WI38 (cell line): ENCODE measurements at regions not wholly inside any gene's neighbourhood (a gene's known extent, or its start where the extent isn't known, plus 50 kb on each side); places are given as distances from the start of the nearest gene placed in this dataset.

Experiments
- H3K4me3 ChIP-seq: 2 replicates; pipeline ENCODE4 v1.5.1; 2011; ENCODE audit warnings: low read depth, mild to moderate bottlenecking, control low read depth, low read length
- CTCF ChIP-seq: IDR thresholded peaks from 2 replicates; pipeline ENCODE4 v1.5.1; 2012; ENCODE audit warnings: low read depth, mild to moderate bottlenecking, control low read depth, low read length

- H3K4me3 ChIP-seq: no peak overlapping the region
- TF ChIP-seq CTCF: no peak
Measured at GRCh38 chr12:67732857-67733256, 84.3 kb downstream of the DYRK2 start.

GRCh38 chr12:67735868-67736267, 87.3 kb downstream of the DYRK2 start:
- no peak overlapping the region for H3K4me3 ChIP-seq
- TF ChIP-seq CTCF: no peak

GRCh38 chr12:67740711-67741110, 92.2 kb downstream of the DYRK2 start:
- no peak overlapping the region for H3K4me3 ChIP-seq
- no peak for TF ChIP-seq CTCF

- no peak for TF ChIP-seq CTCF
- no peak overlapping the region for H3K4me3 ChIP-seq
Measured at GRCh38 chr12:67741270-67741669, 92.7 kb downstream of the DYRK2 start.

- TF ChIP-seq CTCF: no peak
- H3K4me3 ChIP-seq: no peak overlapping the region
Measured at GRCh38 chr12:67742461-67742860, 93.9 kb downstream of the DYRK2 start.

GRCh38 chr12:67747869-67748742, 99.6 kb downstream of the DYRK2 start:
- TF ChIP-seq CTCF: no peak
- no peak overlapping the region for H3K4me3 ChIP-seq

GRCh38 chr12:67748743-67749040, 100.1 kb downstream of the DYRK2 start:
- no peak for TF ChIP-seq CTCF
- no peak overlapping the region for H3K4me3 ChIP-seq
